Fibroblast of lung (primary cell): ENCODE measurements at regions not wholly inside any gene's neighbourhood (a gene's known extent, or its start where the extent isn't known, plus 50 kb on each side); places are given as distances from the start of the nearest gene placed in this dataset.
"Not testable (repeated sequence)": the region's sequence is repeated elsewhere in the genome, so short reads cannot be mapped to it uniquely, and the experiment has no call there.

ENCODE experiments used
- DNase-seq, 2 donors: peaks; one replicate each; pipeline versions ENCODE4 v3.0.0 to v3.0.0-alpha.2; 2010; ENCODE audit warnings: low read depth in 2 of 2
- H2AFZ ChIP-seq: 2 replicates; pipeline ENCODE4 v1.5.1; 2012; ENCODE audit warnings: low read length, control low read depth, inconsistent platforms
- H3K27ac ChIP-seq: 2 replicates; pipeline ENCODE4 v1.5.1; 2011; ENCODE audit warnings: low read length, control low read depth; ENCODE audit not compliant: insufficient read depth
- H3K27me3 ChIP-seq: 2 replicates; pipeline ENCODE4 v1.5.1; 2011; ENCODE audit warnings: mild to moderate bottlenecking, low read length; ENCODE audit not compliant: control insufficient read depth, insufficient read depth
- H3K36me3 ChIP-seq: 2 replicates; pipeline ENCODE4 v1.5.1; 2011; ENCODE audit warnings: low read length; ENCODE audit not compliant: control insufficient read depth, insufficient read depth
- H3K4me1 ChIP-seq: 2 replicates; pipeline ENCODE4 v1.5.1; 2011; ENCODE audit warnings: low read length; ENCODE audit not compliant: control insufficient read depth, insufficient read depth; ENCODE audit errors: extremely low read depth
- H3K4me2 ChIP-seq: 2 replicates; pipeline ENCODE4 v1.5.1; 2011; ENCODE audit warnings: low read length, control low read depth; ENCODE audit not compliant: insufficient read depth; ENCODE audit errors: extremely low read depth
- H3K4me3 ChIP-seq, 4 experiments: fragments of 200-600 bp in 1 of 4; sonication (generic) in 1 of 4; replicated peaks in 1 of 4; 2 replicates each; pipeline ENCODE4 v1.5.1; 2011 to 2016; ENCODE audit warnings: low read length in 4 of 4, low read depth in 3 of 4, mild to moderate bottlenecking in 3 of 4, control low read depth in 2 of 4, inconsistent platforms in 1 of 4, mixed read lengths in 1 of 4; ENCODE audit not compliant: insufficient read depth in 1 of 4; ENCODE audit errors: control extremely low read depth in 1 of 4
- H3K79me2 ChIP-seq: 2 replicates; pipeline ENCODE4 v1.5.1; 2012; ENCODE audit warnings: mild to moderate bottlenecking, low read length, inconsistent platforms; ENCODE audit not compliant: control insufficient read depth, insufficient read depth
- H3K9ac ChIP-seq: 2 replicates; pipeline ENCODE4 v1.5.1; 2011; ENCODE audit warnings: mild to moderate bottlenecking, low read length, control low read depth; ENCODE audit not compliant: insufficient read depth
- H3K9me3 ChIP-seq: 2 replicates; pipeline ENCODE4 v1.5.1; 2012; ENCODE audit warnings: low read depth, low read length; ENCODE audit not compliant: control insufficient read depth, insufficient read depth
- H4K20me1 ChIP-seq: 2 replicates; pipeline ENCODE4 v1.5.1; 2011; ENCODE audit warnings: low read length; ENCODE audit not compliant: control insufficient read depth, insufficient read depth; ENCODE audit errors: extremely low read depth
- CTCF ChIP-seq, 2 donors: IDR thresholded peaks in 1 of 2; conservative IDR thresholded peaks in 1 of 2; 1 replicate in 1 of 2; 2 replicates in 1 of 2; pipeline ENCODE4 v1.5.1; 2011 to 2012; ENCODE audit warnings: low read length in 2 of 2, control low read depth in 1 of 2, inconsistent platforms in 1 of 2, low read depth in 1 of 2, mild to moderate bottlenecking in 1 of 2
- EZH2 ChIP-seq: IDR thresholded peaks from 2 replicates; pipeline ENCODE4 v1.5.1; 2012; ENCODE audit warnings: low read length, control low read depth, mild to moderate bottlenecking; ENCODE audit errors: missing control alignments

GRCh38 chr6:131476362-131476761 is 96.7 kb upstream of the ARG1 start:
- H3K9ac ChIP-seq, result no peak overlapping the region
- no peak overlapping the region for H3K4me3 ChIP-seq
- H3K27me3 ChIP-seq, result no peaks in the 10 kb centered on the region
- no peaks in the 10 kb centered on the region for H3K79me2 ChIP-seq
- H3K9me3 ChIP-seq, result no peaks in the 10 kb centered on the region
- H4K20me1 ChIP-seq, result no peaks in the 10 kb centered on the region
- H3K4me2 ChIP-seq, result no peak overlapping the region
- no peak for DNase-seq
- H3K27ac ChIP-seq, result no peak overlapping the region
- H3K36me3 ChIP-seq, result no peaks in the 10 kb centered on the region
- H2AFZ ChIP-seq, result no peak overlapping the region
- H3K4me1 ChIP-seq, result no peaks in the 10 kb centered on the region
- TF ChIP-seq EZH2 (no peak), CTCF (conservative IDR thresholded peaks at IDR 0.05 in 1 of 2, IDR thresholded peaks at IDR 0.05 in 1 of 2; ENCODE audit: low read depth in 1 of 2, low read length in 2 of 2) (no peak)

- not testable (repeated sequence) for H3K79me2 ChIP-seq, H3K27ac ChIP-seq, DNase-seq, H2AFZ ChIP-seq, H3K36me3 ChIP-seq, H3K4me3 ChIP-seq, H3K4me1 ChIP-seq, H3K4me2 ChIP-seq, H3K9ac ChIP-seq, H4K20me1 ChIP-seq, H3K27me3 ChIP-seq, H3K9me3 ChIP-seq
These were observed 94.2 kb upstream of the ARG1 start for GRCh38 chr6:131478740-131479211.

GRCh38 chr6:131486608-131487007 is 86.4 kb upstream of the ARG1 start:
- H3K4me1 ChIP-seq, result no peaks in the 10 kb centered on the region
- no peak overlapping the region for H3K4me3 ChIP-seq
- no peak overlapping the region for H2AFZ ChIP-seq
- DNase-seq, result no peak
- H3K27me3 ChIP-seq, result no peaks in the 10 kb centered on the region
- no peak overlapping the region for H3K9ac ChIP-seq
- TF ChIP-seq EZH2, result no peak
- no peak for TF ChIP-seq CTCF (conservative IDR thresholded peaks at IDR 0.05 in 1 of 2, IDR thresholded peaks at IDR 0.05 in 1 of 2; ENCODE audit: low read depth in 1 of 2, low read length in 2 of 2)
- no peaks in the 10 kb centered on the region for H3K79me2 ChIP-seq
- H3K4me2 ChIP-seq, result no peak overlapping the region
- no peak overlapping the region for H3K27ac ChIP-seq
- H3K9me3 ChIP-seq, result no peaks in the 10 kb centered on the region
- H3K36me3 ChIP-seq, result no peaks in the 10 kb centered on the region
- no peaks in the 10 kb centered on the region for H4K20me1 ChIP-seq
